COR-L47 (cell line): ENCODE measurements at regions not wholly inside any gene's neighbourhood (a gene's known extent, or its start where the extent isn't known, plus 50 kb on each side); places are given as distances from the start of the nearest gene placed in this dataset.

Experiments used
- DNase-seq: peaks from one replicate; lab custom pipeline; 2025; lab: John Stamatoyannopoulos, UW

DNA sequence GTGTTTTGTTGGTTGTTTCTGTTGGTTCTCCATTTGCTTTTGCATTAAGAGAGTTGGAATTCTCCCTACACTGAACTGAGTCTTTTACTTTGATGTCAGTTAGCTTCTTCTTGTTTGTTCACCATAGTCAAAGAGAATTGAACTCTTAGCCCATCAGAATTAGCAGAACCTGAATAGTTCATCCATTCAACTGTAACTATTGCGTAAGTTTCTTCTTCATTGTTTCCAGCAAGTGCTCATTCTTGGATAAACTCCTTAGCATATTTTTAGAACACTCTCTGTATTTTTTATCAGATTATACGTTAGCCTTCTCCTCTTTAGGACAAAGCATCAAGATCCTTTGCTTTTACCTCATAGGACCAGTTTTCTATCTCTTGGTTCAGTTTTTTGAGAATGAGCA lies 128.4 kb upstream of the RAB11FIP2 start:
- DNase-seq = no peak

DNA sequence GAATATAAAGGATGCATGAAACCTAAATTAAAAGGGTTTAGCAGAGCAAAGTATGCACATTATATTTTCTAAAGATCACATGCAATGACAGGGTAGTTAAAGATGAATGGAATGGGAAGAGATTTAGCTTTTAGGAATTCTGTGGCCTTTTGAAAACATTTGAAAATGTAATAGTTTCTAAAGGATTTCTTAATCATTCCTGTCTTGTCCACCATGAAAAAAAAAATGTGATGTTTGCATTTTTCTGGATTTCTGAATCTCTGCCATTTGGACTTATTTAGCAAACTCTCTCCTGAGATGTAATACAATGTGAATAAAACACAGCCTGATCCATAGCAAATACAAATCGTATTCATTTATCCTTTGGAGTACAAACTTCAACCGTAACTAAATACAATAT lies 126.6 kb upstream of the RAB11FIP2 start:
- DNase-seq = no peak

DNA sequence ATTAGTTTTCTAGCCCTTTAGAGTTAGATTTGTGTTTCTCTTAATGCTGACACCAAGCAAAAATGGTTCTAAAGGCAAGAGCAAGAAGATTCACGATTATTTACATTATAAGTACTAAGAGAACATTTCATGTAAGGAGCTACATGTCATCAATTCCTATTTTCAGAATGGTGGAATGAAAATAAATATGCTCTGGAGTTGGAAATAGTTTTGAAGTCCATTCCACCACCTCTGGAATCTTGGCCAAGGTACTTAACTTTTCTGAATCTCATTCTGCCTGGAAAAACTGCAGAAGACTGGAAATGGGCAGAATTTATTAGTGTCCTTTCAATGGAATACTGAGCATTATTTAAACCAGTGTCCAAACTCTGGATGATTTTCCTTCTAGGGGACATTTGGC lies 125.1 kb upstream of the RAB11FIP2 start:
- DNase-seq = no peak

DNA sequence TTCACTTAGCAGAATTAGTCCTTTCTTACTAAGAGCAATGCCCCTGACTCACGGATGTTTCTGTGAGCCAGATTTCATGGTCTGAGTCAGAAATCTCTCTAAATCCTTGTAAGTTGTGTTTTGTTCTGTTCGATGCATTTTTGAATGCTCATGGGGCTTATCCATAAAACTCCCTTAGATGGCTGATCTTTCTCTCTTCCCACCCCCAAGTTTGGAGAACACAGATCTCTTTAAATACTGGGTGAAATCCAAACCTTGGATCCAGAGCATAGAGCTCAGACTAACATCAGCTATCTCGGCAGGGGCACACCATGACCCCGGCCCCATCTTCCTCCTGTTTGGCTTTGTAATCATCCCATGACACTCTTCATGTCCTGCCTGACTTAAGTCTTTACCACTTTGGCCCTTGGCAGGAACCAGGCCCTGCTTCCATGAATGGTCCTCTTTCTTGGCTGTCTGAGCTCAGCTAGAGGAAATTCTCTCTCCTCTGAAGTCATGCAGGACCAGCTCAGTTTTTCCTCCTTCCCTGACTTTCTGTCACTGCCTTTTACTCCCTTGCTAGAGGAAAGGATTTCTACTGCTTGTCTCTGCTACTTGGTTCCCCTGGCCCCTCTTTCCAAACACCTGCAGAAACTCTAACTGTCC lies 120.4 kb upstream of the RAB11FIP2 start:
- no peak for DNase-seq

DNA sequence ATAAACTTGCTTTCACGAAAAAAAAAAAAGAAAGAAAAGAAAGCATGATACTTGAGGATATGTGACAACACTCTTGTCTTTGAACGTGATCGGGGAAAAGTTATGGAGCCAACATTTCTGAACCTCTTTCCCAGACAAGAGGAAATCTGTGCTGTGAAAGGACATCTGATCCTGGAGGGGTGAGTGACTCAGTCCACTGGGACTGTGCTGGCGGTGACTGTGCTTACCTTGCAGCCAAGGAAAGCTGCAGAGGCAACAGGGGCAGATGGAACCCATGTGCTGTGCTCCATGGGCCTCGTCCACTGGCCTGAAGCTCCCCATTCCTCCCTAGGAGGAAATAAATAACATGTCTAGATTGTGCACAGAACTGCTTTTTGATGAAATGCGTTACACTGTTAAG lies 116.5 kb upstream of the RAB11FIP2 start:
- DNase-seq = no peak

DNA sequence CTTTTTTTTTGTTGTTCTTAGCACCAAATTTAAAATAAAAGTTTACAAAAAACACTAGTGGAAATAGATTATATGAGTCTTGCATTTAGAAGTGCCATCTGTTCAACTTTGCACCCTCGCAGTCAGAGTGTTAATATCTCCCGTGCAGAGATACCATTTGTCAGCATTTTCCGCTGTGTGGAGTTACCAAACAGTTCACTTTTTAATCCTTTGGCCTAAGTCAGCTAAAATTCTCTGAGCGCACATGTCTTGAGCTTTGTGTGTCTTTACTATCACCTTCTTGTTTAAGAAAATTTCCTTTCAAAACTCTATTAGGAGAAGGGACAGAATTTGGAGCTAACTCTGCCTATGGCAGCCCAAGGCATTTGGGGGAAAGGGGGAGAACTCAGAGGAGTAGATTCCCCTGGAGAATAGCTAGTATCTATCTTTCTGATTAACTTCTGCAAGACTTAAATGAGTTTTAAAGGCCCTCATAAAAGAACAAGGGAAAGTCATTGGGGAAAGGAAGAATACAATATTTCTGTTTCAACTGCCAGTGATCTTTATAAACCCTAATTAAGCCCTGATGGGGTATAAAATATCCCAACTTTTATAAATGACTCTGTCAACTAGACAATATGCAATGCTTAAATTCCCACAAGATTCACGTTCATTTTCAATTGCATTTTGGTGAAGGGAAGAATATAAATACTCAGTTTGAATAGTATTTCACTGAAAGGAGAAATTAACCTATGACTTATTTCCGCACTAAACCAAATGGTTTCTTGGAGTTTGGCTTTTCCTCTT lies 114.9 kb upstream of the RAB11FIP2 start:
- DNase-seq = no peak

DNA sequence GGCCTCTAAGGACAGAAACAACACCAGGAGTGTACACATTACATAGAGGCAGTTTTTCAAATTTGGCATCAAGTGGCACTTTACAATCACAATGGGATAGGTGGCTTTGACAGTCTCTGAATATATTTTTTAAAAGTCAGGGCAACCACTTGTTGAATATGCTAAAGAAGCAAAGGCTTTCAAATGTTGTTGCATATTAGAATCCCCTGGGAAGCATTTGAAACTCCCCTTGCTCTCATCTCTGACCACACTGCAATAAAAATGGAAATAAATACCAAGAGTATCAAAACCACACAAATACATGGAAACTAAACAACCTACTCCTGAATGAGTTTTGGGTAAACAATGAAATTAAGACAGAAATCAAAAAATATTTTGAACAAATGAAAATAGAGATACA lies 106.5 kb upstream of the RAB11FIP2 start:
- no peak for DNase-seq

DNA sequence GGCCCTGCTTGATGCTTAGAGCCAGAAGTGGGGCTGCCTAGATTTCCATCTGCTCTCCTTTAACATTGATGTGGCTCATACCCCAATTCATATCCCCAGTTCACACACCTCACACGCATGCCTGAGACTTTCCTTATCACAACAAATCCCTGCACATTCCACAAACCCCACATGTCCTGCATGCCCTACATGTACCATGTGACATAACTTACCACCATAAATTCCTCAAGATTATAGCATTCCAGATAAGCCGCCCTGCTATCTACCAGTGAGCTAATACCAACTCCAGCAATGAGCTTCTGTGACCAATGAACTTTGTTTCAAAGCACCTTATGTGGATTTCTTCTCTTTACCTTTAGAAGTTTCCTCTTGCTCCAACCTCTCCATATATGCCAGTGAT lies 104.7 kb upstream of the RAB11FIP2 start:
- no peak for DNase-seq

DNA sequence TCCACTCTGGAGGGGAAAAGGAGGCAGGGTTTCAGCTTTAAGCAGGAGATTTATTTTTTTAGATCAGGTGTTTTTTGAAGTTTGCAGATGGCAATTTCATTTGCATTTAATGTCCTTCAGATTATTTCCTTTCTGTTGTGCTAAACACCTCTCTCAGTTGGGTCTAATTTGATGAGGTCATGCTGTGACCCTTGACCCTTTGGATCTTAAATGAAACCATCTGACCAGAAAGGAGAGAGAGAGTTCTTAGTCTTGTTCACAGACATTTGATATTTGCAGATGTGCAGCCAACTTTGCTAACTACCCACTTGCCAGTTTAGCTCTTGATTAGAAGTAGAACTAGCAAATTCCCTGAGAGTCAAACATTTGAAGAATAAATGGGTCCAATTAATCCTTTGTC lies 101.5 kb upstream of the RAB11FIP2 start:
- no peak for DNase-seq

DNA sequence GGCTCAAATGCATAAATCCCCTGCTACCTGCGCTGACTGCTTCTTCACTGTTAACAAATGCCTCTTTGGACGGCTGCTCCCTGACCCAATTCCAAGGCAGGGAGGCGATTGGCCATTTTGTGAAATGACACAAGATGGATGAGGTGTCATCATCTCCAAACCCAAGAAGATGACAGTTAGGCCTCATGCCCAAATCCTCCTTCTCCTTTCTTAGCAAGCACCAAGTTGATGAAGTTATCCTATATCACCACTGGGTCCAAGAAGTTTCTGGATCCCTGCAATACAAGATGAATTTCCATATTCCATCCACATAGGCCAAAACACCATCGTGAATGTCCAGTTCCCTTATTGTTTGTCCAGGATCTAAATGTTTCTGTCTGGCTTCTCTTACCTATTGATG lies 98.5 kb upstream of the RAB11FIP2 start:
- DNase-seq = no peak

DNA sequence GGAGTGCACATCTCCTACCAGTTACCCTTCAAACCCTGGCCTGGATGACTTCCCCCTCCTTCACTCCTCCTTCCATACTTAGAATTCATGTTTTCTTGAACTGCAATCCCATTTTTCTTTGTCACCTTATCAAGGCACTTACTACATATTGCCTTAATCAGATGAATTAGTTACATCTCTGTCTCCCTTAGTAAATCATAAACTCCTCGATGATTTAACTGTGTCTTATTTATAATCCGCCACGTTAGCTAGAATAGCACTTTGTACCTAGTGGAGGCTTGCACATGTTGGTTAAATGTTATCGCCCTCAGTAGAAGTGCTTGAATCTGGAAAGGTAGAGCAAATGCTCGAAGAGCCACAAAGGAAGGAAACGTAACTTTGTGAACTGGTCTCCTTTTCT lies 94.7 kb upstream of the RAB11FIP2 start:
- no peak for DNase-seq

DNA sequence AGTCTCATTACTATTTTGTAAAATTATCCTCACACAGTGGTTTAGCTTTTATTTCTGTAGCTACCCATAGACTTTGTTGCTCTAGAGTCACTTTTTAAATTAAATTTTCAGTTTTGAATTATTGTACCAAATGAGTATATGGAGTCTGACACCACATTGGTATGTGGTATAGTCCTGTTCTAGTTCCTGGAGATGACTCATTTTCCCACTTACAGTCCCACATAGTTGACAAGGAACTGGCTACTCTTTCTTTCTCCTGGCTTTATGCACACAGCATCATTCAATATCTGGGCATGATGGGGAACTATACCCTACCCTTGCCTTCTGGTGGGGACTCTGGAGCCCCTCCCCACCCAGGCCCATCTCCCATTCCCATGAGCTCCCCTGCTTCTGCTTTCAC lies 92.6 kb upstream of the RAB11FIP2 start:
- DNase-seq = no peak

DNA sequence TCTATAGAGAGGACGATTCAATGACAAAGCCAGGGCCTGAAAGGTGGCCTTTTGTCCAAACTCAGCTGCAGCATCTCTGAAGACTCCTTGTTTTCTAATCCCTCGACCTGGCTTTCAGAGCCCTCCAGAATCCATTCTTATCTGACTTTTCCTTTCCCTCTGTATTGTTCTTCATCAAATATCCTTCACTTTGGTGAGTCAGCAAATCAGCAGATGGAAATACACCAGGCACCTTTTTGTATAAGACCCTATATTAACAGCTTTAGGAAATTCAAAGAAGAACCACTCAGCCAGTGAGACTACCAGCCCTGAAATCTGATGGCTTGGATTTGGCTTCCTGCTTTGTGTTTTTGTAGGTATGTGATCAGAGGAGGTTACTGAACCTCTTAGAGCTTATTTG lies 81.9 kb upstream of the RAB11FIP2 start:
- DNase-seq = no peak

DNA sequence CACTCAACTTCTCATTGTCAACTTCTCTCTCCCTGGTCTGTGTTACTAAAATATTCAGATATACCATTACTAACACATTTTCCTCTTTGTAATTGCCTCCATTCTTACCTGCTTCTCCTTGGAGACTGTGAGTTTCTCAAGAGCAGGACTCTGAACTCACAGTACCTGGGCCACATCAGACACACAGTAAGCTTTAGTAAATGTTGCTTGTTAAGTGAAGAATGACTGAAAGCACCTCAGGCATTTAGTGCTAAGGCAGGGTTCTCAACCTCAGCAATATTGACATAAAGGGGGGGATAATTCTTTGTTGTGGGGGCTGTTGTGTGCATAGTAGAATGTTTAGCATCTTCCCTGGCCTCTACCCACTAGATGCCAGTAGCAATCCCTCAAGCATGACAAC lies 72.0 kb upstream of the RAB11FIP2 start:
- DNase-seq = no peak

DNA sequence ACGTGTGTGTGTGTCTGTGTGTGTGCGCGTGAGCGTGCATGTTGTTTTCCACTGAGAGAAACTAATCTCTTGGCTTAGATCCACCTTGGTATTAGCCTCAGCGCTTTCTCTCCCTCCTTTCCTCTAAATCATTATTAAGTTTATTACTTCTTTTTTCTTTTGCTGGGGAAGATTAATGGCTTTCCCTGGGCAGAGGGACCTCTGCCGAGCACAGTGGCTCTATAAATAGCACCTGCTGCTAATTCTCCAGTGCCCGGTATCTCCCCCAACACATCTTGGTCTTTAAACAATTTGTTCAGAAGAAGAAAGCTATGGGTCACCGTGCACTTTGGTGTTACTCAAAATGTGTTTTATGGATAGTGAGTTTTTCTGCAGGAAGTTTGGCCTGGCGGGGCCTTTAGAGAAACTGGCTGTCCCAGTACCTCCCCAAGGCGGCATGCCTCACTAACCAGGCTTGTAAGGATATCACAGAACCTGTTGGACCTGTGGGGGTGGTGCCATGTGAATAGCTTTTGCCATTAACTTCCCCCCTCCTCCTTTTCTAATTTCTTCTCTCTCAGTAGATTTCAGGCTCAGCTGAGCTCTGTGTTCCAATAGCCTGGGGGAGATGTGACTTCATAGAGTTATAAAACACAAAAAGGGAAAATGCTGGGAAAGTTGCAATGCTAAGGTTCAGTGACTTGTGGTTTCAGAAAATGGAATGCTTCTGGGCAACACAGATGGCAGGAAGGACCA lies 70.1 kb upstream of the RAB11FIP2 start:
- no peak for DNase-seq

DNA sequence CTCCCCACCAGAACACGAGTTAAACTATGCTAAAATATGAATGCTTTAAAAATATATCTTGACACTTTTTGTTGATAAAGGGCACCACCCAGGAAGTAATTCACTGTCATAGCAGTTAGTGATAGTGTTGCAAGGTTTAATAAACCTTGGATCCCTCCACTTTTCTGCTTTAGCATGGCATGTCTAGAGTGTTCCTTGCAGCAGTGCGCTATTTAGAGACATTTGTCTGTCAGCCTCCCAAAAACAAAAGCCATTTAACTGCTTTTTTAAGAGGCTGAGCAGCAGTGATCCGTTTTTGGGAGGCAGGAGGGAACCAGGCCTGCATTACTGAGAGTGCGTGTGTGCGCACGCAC lies 69.6 kb upstream of the RAB11FIP2 start:
- DNase-seq = no peak

DNA sequence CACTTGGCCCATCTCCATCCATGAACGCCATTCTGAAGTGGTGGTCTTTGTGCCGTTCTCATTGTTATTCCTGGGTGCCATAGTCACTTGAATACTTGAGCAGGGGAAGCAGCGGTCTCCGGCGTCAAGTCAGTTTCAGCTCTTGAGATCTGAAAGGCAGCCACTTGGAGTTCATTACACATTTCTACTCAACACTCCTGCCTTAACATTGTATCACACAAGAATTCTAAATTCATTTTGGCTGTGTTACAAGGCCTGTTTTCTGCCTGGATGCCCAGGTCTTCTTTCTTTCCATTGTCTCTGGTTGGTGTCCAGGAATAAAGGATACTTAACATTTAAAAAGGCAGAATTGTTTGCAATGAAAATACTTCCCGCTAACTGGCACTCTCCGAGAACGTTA lies 69.0 kb upstream of the RAB11FIP2 start:
- DNase-seq = no peak

DNA sequence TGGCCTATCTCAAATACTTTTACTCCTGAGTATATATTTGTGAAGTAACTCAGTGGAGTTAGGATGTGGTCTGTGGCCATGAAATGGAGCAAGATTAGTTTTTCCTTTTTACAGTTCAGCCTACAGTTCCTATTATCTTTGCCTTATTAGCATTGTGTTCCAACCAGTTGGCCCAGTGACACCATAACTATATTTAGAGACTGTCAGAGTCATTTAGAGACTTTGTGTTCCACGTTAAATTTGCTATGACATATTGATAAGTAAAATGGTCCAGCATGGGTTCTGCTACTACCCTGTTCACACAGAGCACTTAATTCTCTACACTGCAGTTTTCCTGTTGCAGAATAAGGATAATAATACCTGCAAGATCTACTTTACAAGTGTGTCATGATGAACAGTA lies 68.3 kb upstream of the RAB11FIP2 start:
- DNase-seq = no peak

DNA sequence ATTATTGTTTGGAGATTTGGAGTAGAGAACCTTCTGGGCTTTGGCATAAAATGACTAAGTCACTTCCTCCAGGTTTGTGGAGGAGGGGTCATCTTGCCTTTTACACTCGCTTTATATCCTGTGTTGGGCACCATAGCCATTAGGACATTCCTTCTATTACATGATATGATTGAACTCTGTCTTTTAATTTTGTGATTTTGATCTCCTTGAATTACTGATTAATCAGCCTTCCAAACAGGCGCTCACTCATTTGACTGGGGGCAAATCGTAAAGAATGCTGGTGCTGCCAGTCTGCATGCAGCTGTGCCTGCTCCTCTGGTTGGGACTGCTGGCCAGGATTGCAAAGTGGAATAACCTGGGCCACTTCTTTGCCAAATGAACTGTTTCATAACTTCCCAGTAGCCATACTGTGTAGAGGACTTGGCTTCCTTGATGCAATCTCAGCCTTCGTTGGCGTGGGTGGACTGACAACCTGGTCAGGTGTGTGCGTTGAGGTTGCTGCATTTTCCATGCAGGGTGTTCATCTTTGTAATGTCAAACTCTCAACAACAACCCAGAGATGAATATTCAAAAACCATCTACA lies 65.9 kb upstream of the RAB11FIP2 start:
- DNase-seq = no peak

DNA sequence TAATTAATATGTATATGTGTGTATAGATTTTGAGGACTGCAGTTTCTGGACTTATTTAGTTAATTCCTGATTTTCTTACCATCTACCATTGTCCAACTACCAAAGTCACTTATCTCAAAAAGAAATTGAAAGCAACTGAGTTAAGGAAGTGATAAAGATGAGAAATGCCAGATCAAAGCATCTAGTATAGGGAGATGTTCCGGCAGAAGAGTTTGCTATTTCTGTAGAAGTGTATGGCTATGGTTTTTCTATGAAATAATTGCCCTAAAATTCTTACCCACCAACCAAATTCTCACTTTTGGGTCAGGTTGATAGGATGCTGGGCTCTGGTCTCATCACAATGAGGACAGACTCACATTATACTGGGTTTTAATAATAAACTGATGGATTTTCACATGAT lies 64.0 kb upstream of the RAB11FIP2 start:
- DNase-seq = no peak

DNA sequence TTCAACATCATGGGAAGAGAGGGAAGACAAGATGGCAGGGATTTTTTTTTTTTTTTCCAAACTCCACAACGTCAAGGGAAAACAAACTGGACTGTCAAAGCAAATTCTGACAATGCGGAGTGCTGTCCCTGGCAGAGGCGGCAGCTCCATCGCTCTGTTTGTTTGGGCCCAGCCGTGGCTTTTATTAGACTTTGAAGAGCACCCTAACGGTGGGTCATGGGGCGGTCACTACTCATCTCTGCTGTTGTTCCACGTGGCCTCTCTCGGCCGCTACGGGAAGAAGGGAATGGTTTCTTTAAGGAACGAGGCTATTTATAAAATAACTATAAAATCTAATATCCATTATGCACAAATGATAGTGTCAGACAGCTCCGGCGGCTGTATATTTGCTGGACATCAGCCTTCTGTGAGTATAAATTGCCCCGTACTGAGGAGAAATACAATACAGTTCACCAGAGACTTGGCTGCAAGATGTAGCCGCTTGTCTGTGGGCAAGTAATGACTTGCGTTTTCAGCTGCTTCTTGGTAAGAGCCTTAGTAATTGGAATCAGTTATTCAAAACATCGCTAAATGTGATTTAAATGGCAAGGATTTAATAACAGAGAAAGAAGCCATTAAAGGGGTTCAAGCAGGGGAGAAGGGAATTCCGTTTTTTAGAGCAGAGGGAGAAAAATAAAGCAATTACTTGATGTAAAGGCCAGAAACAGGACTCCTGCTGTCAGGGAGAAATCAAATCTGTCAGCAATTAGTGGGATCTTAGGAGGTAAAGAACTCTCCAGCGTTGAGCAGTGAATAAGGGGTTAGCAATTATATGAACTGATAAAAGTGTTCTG lies 61.7 kb upstream of the RAB11FIP2 start:
- peak; percentile 53 for DNase-seq

DNA sequence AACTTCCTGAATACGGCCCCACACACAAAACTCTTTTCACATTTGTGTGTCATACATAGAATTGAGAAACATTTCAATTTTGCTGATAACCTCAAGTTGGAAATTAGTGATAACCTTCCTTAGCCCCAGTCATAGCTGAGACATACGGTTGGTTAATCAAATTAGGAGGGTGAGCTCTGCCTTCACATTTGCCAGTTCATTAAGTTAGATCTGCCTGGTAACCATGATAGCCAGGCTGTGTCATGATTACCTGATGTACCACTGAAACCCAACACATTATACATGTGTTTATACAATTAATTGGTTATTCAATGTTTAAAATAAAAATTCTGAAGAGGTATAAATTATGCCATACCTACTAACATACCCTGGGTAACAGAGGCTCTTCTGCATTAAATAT lies 60.8 kb upstream of the RAB11FIP2 start:
- no peak for DNase-seq
